ENCODE measurements at regions not wholly inside any gene's neighbourhood (a gene's known extent, or its start where the extent isn't known, plus 50 kb on each side); places are given as distances from the start of the nearest gene placed in this dataset.

DNA sequence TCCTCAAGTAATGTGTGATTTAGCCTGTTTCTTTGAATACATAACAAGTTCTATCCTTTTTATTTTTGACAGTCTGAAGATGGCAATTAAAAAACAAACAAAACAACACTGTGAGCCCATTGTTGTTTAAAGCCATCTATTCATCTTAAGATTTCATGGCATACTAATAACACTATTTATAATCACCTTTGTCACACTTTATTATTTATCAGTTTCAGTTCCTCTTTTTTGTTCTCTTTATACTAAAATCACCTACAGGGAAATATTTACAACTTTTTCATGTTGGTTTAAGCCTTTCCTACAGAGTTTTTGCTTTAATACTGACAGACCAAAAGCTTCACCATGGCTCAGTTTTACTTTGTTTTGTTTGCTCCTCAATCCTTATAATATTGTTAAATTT is 247.4 kb upstream of the CTSO start:
- ATAC-seq (ENCODE audit: insufficient read depth, low read depth), result no peak
- Histone ChIP-seq H3K4me2 (ENCODE audit: insufficient read depth, low read length) (no peak overlapping the region), H3K9me3 (ENCODE audit: insufficient read depth, low read length, severe bottlenecking) (no peaks in the 10 kb centered on the region)

DNA sequence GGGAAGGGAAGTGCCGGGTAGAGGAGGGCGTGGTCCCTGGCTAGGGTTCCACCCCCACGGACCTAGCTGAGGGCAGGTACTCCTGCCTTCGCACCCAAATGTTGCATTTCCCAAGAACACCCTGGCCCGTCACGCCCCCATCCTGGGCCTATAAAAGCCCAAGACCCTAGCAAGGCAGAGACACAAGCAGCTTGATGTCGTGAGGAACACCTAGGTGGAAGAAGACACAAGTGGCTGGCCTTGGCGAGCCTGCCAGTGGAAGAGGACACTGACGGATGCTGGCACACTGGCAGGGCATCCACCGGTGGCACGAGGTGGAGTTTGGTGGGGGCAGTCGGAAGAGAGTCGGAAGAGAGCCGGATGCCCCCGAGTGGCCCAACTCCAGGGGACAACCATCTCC is 244.8 kb upstream of the CTSO start:
- Histone ChIP-seq H3K27me3 (ENCODE audit: insufficient read depth, low read length, poor library complexity) (no peaks in the 10 kb centered on the region), H3K4me2 (ENCODE audit: insufficient read depth, low read length) (no peak overlapping the region), H3K79me2 (ENCODE audit: insufficient read depth, low read length) (no peaks in the 10 kb centered on the region), H2AFZ (ENCODE audit: low read depth, low read length) (no peak overlapping the region), H3K4me1 (ENCODE audit: insufficient read depth, low read length) (no peaks in the 10 kb centered on the region), H3K36me3 (ENCODE audit: insufficient read depth, low read length) (no peaks in the 10 kb centered on the region), H3K9ac (ENCODE audit: low read depth, low read length) (no peak overlapping the region), H3K9me3 (ENCODE audit: insufficient read depth, low read length, severe bottlenecking) (no peaks in the 10 kb centered on the region), H3K4me3 (ENCODE audit: low read depth in 1 of 2, low read length in 2 of 2) (no peak overlapping the region), H3K27ac (ENCODE audit: low read length) (no peak overlapping the region), H4K20me1 (ENCODE audit: insufficient read depth, low read length) (no peaks in the 10 kb centered on the region)
- ATAC-seq (ENCODE audit: insufficient read depth, low read depth) (no peak), DNase-seq (no peak)
- TF ChIP-seq EZH2 (IDR thresholded peaks at IDR 0.05; ENCODE audit: borderline replicate concordance, low read depth, low read length, severe bottlenecking), result no peak
- TF ChIP-seq, protein P1, sequence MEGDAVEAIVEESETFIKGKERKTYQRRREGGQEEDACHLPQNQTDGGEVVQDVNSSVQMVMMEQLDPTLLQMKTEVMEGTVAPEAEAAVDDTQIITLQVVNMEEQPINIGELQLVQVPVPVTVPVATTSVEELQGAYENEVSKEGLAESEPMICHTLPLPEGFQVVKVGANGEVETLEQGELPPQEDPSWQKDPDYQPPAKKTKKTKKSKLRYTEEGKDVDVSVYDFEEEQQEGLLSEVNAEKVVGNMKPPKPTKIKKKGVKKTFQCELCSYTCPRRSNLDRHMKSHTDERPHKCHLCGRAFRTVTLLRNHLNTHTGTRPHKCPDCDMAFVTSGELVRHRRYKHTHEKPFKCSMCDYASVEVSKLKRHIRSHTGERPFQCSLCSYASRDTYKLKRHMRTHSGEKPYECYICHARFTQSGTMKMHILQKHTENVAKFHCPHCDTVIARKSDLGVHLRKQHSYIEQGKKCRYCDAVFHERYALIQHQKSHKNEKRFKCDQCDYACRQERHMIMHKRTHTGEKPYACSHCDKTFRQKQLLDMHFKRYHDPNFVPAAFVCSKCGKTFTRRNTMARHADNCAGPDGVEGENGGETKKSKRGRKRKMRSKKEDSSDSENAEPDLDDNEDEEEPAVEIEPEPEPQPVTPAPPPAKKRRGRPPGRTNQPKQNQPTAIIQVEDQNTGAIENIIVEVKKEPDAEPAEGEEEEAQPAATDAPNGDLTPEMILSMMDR (IDR thresholded peaks at IDR 0.05; ENCODE audit: borderline replicate concordance, extremely low read depth, low read length, poor library complexity, severe bottlenecking), result no peak

More for the DNA sequence above, 247.4 kb upstream of the CTSO start:
- Histone ChIP-seq H3K9ac (ENCODE audit: low read depth, low read length) (no peak overlapping the region), H3K4me3 (ENCODE audit: low read depth in 1 of 2, low read length in 2 of 2) (no peak overlapping the region), H2AFZ (ENCODE audit: low read depth, low read length) (no peak overlapping the region), H3K27me3 (ENCODE audit: insufficient read depth, low read length, poor library complexity) (no peaks in the 10 kb centered on the region), H4K20me1 (ENCODE audit: insufficient read depth, low read length) (no peaks in the 10 kb centered on the region), H3K4me1 (ENCODE audit: insufficient read depth, low read length) (no peaks in the 10 kb centered on the region), H3K27ac (ENCODE audit: low read length) (no peak overlapping the region), H3K79me2 (ENCODE audit: insufficient read depth, low read length) (no peaks in the 10 kb centered on the region), H3K36me3 (ENCODE audit: insufficient read depth, low read length) (no peaks in the 10 kb centered on the region)
- DNase-seq, result no peak
- TF ChIP-seq, protein P1 (IDR thresholded peaks at IDR 0.05; ENCODE audit: borderline replicate concordance, extremely low read depth, low read length, poor library complexity, severe bottlenecking), result no peak
- no peak for TF ChIP-seq EZH2 (IDR thresholded peaks at IDR 0.05; ENCODE audit: borderline replicate concordance, low read depth, low read length, severe bottlenecking)

DNA sequence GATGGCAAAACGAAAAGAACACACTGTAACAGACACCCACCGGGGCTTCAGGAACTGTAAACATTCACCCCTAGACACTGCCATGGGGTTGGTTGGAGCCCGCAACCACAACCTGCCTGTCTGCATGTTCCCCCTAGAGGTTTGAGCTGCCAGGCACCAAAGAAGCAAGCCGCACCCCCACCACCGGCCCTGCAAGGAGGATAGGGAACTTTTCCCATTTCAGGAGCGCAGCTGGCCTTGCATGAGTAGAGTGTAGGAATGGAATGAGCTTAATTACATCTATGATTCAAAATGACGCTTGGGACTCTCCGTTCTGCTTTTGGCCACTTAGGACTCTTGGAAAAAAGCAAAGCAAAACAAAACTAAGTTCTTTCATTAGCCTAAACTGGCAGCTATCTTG is 243.6 kb upstream of the CTSO start:
- ATAC-seq (ENCODE audit: insufficient read depth, low read depth) (no peak), DNase-seq (no peak)
- no peak overlapping the region for H2AFZ ChIP-seq (ENCODE audit: low read depth, low read length)
- H3K9me3 ChIP-seq (ENCODE audit: insufficient read depth, low read length, severe bottlenecking), result no peaks in the 10 kb centered on the region
- no peak overlapping the region for H3K9ac ChIP-seq (ENCODE audit: low read depth, low read length)
- no peak overlapping the region for H3K4me2 ChIP-seq (ENCODE audit: insufficient read depth, low read length)
- H3K4me1 ChIP-seq (ENCODE audit: insufficient read depth, low read length), result no peaks in the 10 kb centered on the region
- no peak for TF ChIP-seq EZH2 (IDR thresholded peaks at IDR 0.05; ENCODE audit: borderline replicate concordance, low read depth, low read length, severe bottlenecking)
- TF ChIP-seq, protein P1 (IDR thresholded peaks at IDR 0.05; ENCODE audit: borderline replicate concordance, extremely low read depth, low read length, poor library complexity, severe bottlenecking), result no peak
- H3K27me3 ChIP-seq (ENCODE audit: insufficient read depth, low read length, poor library complexity), result no peaks in the 10 kb centered on the region
- H3K4me3 ChIP-seq (ENCODE audit: low read depth in 1 of 2, low read length in 2 of 2), result no peak overlapping the region
- H3K79me2 ChIP-seq (ENCODE audit: insufficient read depth, low read length), result no peaks in the 10 kb centered on the region
- H4K20me1 ChIP-seq (ENCODE audit: insufficient read depth, low read length), result no peaks in the 10 kb centered on the region
- H3K27ac ChIP-seq (ENCODE audit: low read length), result no peak overlapping the region
- no peaks in the 10 kb centered on the region for H3K36me3 ChIP-seq (ENCODE audit: insufficient read depth, low read length)

DNA sequence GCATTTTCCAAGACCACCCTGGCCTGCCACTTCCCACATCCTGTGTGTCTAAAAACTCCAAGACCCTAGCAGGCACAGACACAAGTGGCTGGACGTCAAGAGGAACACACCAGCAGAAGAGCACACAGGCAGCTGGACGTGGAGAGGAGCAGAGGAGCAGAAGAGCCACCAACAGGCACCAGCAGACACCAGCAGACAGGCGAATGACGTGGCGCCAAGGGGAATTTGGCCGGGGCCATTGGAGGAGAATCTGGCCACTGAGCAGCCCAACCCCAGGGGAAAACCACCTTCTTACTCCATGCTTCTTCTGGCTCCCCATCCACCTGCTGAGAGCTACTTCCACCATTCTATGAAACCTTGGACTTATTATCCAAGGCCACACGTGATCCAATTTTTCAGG is 243.1 kb upstream of the CTSO start:
- Histone ChIP-seq H3K27ac (ENCODE audit: low read length) (no peak overlapping the region), H3K9ac (ENCODE audit: low read depth, low read length) (no peak overlapping the region), H3K36me3 (ENCODE audit: insufficient read depth, low read length) (no peaks in the 10 kb centered on the region), H3K9me3 (ENCODE audit: insufficient read depth, low read length, severe bottlenecking) (no peaks in the 10 kb centered on the region), H3K4me1 (ENCODE audit: insufficient read depth, low read length) (no peaks in the 10 kb centered on the region), H2AFZ (ENCODE audit: low read depth, low read length) (no peak overlapping the region), H3K79me2 (ENCODE audit: insufficient read depth, low read length) (no peaks in the 10 kb centered on the region), H3K4me2 (ENCODE audit: insufficient read depth, low read length) (no peak overlapping the region), H3K4me3 (ENCODE audit: low read depth in 1 of 2, low read length in 2 of 2) (no peak overlapping the region), H4K20me1 (ENCODE audit: insufficient read depth, low read length) (no peaks in the 10 kb centered on the region), H3K27me3 (ENCODE audit: insufficient read depth, low read length, poor library complexity) (no peaks in the 10 kb centered on the region)
- ATAC-seq (ENCODE audit: insufficient read depth, low read depth) (no peak), DNase-seq (no peak)
- no peak for TF ChIP-seq EZH2 (IDR thresholded peaks at IDR 0.05; ENCODE audit: borderline replicate concordance, low read depth, low read length, severe bottlenecking)
- TF ChIP-seq, protein P1 (IDR thresholded peaks at IDR 0.05; ENCODE audit: borderline replicate concordance, extremely low read depth, low read length, poor library complexity, severe bottlenecking), result no peak
